ENCODE measurements at regions not wholly inside any gene's neighbourhood (a gene's known extent, or its start where the extent isn't known, plus 50 kb on each side); places are given as distances from the start of the nearest gene placed in this dataset.

DNA sequence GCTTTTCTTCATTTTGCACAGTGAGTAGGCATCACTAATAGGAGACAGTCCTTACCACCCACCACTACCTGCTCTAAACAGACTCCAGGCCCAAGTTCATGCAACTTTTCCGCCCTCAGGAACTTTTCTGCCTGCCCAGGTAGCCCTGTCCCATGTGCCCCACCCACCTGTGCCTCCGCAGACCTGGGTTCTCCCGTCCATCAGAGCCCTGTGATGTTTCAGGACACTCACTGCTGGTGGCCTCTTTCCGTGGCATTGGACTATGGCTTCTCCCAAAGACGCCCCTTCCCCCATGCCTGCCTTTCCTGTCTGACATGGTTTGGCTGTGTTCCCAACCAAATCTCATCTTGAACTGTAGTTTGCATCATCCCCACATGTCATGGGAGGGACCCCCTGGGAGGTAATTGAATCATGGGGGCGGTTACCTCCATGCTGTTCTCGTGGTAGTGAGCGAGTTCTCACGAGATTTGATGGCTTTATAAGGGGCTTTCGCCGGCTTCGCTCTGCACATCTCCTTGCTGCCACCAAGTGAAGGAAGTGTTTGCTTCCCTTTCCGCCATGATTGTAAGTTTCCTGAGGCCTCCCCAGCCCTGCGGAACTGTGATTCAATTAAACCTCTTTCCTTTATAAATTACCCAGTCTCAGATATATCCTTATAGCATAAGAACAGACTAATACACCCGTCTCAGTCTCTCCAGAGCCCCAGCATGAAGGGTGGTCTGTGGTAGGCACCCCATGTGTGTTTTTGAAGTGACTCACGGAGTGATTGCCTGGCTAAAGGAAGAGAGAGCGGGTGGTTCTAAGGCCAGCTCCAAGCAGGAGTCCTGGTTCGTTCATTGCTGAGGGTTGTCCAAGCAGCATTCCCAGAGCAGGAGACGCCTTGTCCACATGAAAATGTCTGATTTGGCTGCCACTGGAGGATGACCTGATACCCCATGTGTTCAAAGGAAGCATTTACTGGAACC is 86.0 kb upstream of the ZBTB40 start:
- DNase-seq (ENCODE audit: low read depth) (no peak), FAIRE-seq (no peak)
- Histone ChIP-seq H3K36me3 (ENCODE audit: control insufficient read depth, insufficient read depth, low read length) (no peaks in the 10 kb centered on the region), H3K4me3 (ENCODE audit: low read depth, low read length) (no peak overlapping the region), H3K27me3 (ENCODE audit: control insufficient read depth, insufficient read depth, low read length) (peaks cover 2% of the 10 kb centered on the region)
- no peak for TF ChIP-seq CTCF (IDR thresholded peaks at IDR 0.05; ENCODE audit: insufficient read depth, low read length, severe bottlenecking)

- FAIRE-seq (peak; percentile 89), DNase-seq (ENCODE audit: low read depth) (no peak)
- no peak for TF ChIP-seq CTCF (IDR thresholded peaks at IDR 0.05; ENCODE audit: insufficient read depth, low read length, severe bottlenecking)
- no peak overlapping the region for H3K4me3 ChIP-seq (ENCODE audit: low read depth, low read length)
- H3K36me3 ChIP-seq (ENCODE audit: control insufficient read depth, insufficient read depth, low read length): no peaks in the 10 kb centered on the region
- peaks cover 2% of the 10 kb centered on the region for H3K27me3 ChIP-seq (ENCODE audit: control insufficient read depth, insufficient read depth, low read length)
Observed at GRCh38 chr1:22366346-22366745, 85.3 kb upstream of the ZBTB40 start.

DNA sequence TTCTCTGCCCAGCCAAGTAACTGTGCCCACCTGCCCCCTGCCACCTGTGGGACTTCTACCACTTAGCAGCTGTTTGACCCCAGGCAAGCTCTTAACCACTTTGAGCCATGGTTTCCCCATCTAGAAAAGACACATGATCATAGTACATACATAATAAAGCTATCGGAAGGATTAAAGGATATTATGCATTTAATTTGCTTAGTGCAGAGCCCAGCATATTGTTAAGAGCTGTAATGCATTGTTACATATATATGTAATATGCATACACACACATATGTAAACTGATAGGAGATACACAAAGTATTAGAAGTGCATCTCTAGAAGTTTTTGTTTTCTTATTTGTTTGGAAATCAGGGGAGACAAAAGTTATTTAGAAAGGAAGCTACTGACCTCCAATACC is 83.5 kb upstream of the ZBTB40 start:
- DNase-seq (ENCODE audit: low read depth) (no peak), FAIRE-seq (no peak)
- no peaks in the 10 kb centered on the region for H3K36me3 ChIP-seq (ENCODE audit: control insufficient read depth, insufficient read depth, low read length)
- peaks cover 2% of the 10 kb centered on the region for H3K27me3 ChIP-seq (ENCODE audit: control insufficient read depth, insufficient read depth, low read length)
- no peak overlapping the region for H3K4me3 ChIP-seq (ENCODE audit: low read depth, low read length)
- TF ChIP-seq CTCF (IDR thresholded peaks at IDR 0.05; ENCODE audit: insufficient read depth, low read length, severe bottlenecking): no peak

DNA sequence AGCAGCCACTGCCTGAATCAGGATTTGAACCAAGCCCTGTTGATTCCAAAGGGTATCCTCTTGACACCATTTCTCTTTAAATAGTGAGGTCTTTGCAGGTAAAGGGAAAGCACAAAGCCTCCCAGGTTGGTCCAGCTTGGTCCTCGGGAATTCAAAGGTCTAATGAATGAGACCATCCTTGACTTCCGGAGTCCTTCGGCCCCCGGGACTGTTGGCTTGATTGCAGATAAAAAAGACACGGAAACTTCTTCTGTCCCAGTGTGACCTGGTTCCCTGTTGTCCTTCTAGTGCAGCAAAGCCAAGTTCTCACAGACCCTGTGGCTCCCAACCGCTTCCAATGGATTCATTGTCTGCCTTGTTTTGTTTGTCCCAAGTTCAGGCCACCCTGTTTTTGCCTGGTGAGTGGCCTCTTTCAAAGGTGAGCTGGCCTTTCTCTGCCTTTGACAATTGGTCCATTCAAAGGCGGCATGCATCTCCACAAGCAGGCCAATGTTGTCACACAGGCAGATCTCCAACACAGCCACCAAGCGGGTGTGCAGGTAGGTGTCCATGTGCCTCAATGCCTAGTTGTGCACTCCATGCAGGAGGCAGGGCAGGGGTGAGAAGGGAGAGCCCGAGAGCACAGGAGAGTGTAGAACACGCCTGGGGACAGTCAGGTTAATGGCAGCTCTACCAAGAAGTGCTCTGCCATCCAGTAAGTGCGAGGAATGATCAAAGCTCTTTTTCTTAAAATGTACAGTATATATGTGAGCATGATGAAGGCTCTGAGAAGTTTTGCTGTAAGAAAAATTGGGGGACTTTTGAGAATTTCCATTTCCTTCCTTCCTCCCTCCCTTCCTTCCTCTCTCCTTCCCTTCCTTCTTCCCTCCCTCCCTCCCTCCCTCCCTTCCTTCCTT is 82.1 kb upstream of the ZBTB40 start:
- no peak overlapping the region for H3K4me3 ChIP-seq (ENCODE audit: low read depth, low read length)
- FAIRE-seq (peak; percentile 73), DNase-seq (ENCODE audit: low read depth) (no peak)
- no peak for TF ChIP-seq CTCF (IDR thresholded peaks at IDR 0.05; ENCODE audit: insufficient read depth, low read length, severe bottlenecking)
- peaks cover 2% of the 10 kb centered on the region for H3K27me3 ChIP-seq (ENCODE audit: control insufficient read depth, insufficient read depth, low read length)
- no peaks in the 10 kb centered on the region for H3K36me3 ChIP-seq (ENCODE audit: control insufficient read depth, insufficient read depth, low read length)

DNA sequence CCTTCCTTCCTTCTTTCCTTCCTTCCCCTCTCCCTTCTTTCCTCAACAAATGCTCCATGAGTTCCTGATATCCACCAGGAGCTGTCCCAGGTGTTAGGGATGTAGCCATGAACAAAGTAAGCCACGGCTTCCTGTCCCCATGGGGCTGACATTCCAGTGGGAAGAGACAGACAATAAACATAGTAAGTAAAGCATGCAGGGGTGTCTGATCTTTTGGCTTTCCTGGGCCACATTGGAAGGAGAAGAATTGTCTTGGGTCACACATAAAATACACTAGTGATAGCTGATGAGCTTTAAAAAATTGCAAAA is 81.5 kb upstream of the ZBTB40 start:
- DNase-seq (ENCODE audit: low read depth) (no peak), FAIRE-seq (no peak)
- H3K27me3 ChIP-seq (ENCODE audit: control insufficient read depth, insufficient read depth, low read length): peaks cover 2% of the 10 kb centered on the region
- no peak for TF ChIP-seq CTCF (IDR thresholded peaks at IDR 0.05; ENCODE audit: insufficient read depth, low read length, severe bottlenecking)
- H3K36me3 ChIP-seq (ENCODE audit: control insufficient read depth, insufficient read depth, low read length): no peaks in the 10 kb centered on the region
- no peak overlapping the region for H3K4me3 ChIP-seq (ENCODE audit: low read depth, low read length)
